SK-N-SH (cell line): ENCODE measurements at regions not wholly inside any gene's neighbourhood (a gene's known extent, or its start where the extent isn't known, plus 50 kb on each side); places are given as distances from the start of the nearest gene placed in this dataset.

Experiments
- CTCF ChIA-PET: fragments of 300-600, 350-600 bp; formaldehyde crosslinking; extraction: SDS; loops from one replicate; lab custom pipeline; 2021; lab: Yijun Ruan, JAX
- POLR2A ChIA-PET: fragments of 350-600 bp; sonication (Branson Sonifier 250); formaldehyde crosslinking; extraction: SDS; loops from one replicate; lab custom pipeline; 2020; ENCODE audit warnings: antibody characterized with exemption, inconsistent platforms; lab: Yijun Ruan, JAX
- DNase-seq: peaks from one replicate; pipeline ENCODE4 v3.0.0; 2012
- H2AFZ ChIP-seq: fragments of 200-600 bp; sonication (generic); 2 replicates; pipeline ENCODE4 v1.8.1; 2016; ENCODE audit warnings: antibody characterized with exemption, mild to moderate bottlenecking, low read depth
- H3F3A ChIP-seq: fragments of 200-600 bp; sonication (generic); replicated peaks from 2 replicates; pipeline ENCODE3; 2016; ENCODE audit warnings: antibody characterized with exemption, mild to moderate bottlenecking; ENCODE audit not compliant: insufficient read depth
- H3K27ac ChIP-seq, 2 experiments: fragments of 200-500 bp in 1 of 2; fragments of 200-600 bp in 1 of 2; sonication (Bioruptor generic) in 1 of 2; sonication (generic), shearing (Covaris generic) in 1 of 2; 2 replicates each; pipeline versions ENCODE4 v1.5.1 to v1.6.1; 2014 to 2016; ENCODE audit warnings: low read depth in 2 of 2, inconsistent platforms in 1 of 2, low read length in 1 of 2, mild to moderate bottlenecking in 1 of 2, mixed read lengths in 1 of 2
- H3K27me3 ChIP-seq: fragments of 200-600 bp; sonication (generic), shearing (Covaris generic); 2 replicates; pipeline ENCODE4 v1.6.1; 2016; ENCODE audit warnings: mixed run types; ENCODE audit not compliant: insufficient read depth
- H3K36me3 ChIP-seq, 2 experiments: fragments of 200-500 bp in 1 of 2; fragments of 200-600 bp in 1 of 2; sonication (Bioruptor generic) in 1 of 2; sonication (generic) in 1 of 2; replicated peaks in 1 of 2; 2 replicates each; pipeline versions ENCODE3 to v1.5.1; 2014 to 2016; ENCODE audit warnings: low read length in 1 of 2, mild to moderate bottlenecking in 1 of 2; ENCODE audit not compliant: insufficient read depth in 2 of 2, control insufficient read depth in 1 of 2
- H3K4me1 ChIP-seq, 2 experiments: fragments of 200-500 bp in 1 of 2; fragments of 200-600 bp in 1 of 2; sonication (Bioruptor generic) in 1 of 2; sonication (generic), shearing (Covaris generic) in 1 of 2; 2 replicates each; pipeline versions ENCODE4 v1.5.1 to v1.6.1; 2014 to 2016; ENCODE audit warnings: low read depth in 1 of 2, low read length in 1 of 2, mixed run types in 1 of 2; ENCODE audit not compliant: insufficient read depth in 2 of 2, control insufficient read depth in 1 of 2
- H3K4me2 ChIP-seq: fragments of 200-600 bp; sonication (generic), shearing (Covaris generic); 2 replicates; pipeline ENCODE4 v1.6.1; 2017; ENCODE audit warnings: mixed run types
- H3K4me3 ChIP-seq, 2 experiments: fragments of 200-500 bp in 1 of 2; fragments of 200-600 bp in 1 of 2; sonication (Bioruptor generic) in 1 of 2; sonication (generic), shearing (Covaris generic) in 1 of 2; 2 replicates each; pipeline versions ENCODE4 v1.5.1 to v1.8.1; 2014 to 2016; ENCODE audit warnings: low read depth in 2 of 2, inconsistent platforms in 1 of 2, low read length in 1 of 2, mild to moderate bottlenecking in 1 of 2, mixed read lengths in 1 of 2, moderate library complexity in 1 of 2
- H3K79me2 ChIP-seq: fragments of 200-600 bp; sonication (generic); 2 replicates; pipeline ENCODE4 v1.8.1; 2017; ENCODE audit warnings: mild to moderate bottlenecking; ENCODE audit not compliant: insufficient read depth
- H3K9ac ChIP-seq: fragments of 200-600 bp; sonication (generic); 2 replicates; pipeline ENCODE4 v1.6.1; 2017; ENCODE audit warnings: mixed run types
- H3K9me2 ChIP-seq: fragments of 200-600 bp; sonication (generic); 2 replicates; pipeline ENCODE4 v1.6.1; 2017; ENCODE audit warnings: mixed run types
- H3K9me3 ChIP-seq: fragments of 200-600 bp; sonication (generic); 2 replicates; pipeline ENCODE4 v1.6.1; 2017; ENCODE audit warnings: mixed run types, mild to moderate bottlenecking, moderate library complexity
- H4K20me1 ChIP-seq: fragments of 200-600 bp; sonication (generic); 2 replicates; pipeline ENCODE4 v1.6.1; 2017; ENCODE audit warnings: mild to moderate bottlenecking, mixed run types; ENCODE audit not compliant: insufficient read depth
- CHD2 ChIP-seq: fragments of 150-350 bp; IDR thresholded peaks from 2 replicates; pipeline ENCODE4 v1.6.1; 2018; ENCODE audit warnings: low read length; ENCODE audit not compliant: partially characterized antibody
- ELF1 ChIP-seq: IDR thresholded peaks from 2 replicates; pipeline ENCODE4 v1.4.0; 2012
- FOXM1 ChIP-seq: IDR thresholded peaks from 2 replicates; pipeline ENCODE4 v1.4.0; 2012; ENCODE audit warnings: low read depth, mild to moderate bottlenecking
- GABPA ChIP-seq: IDR thresholded peaks from 2 replicates; pipeline ENCODE4 v1.4.0; 2012; ENCODE audit warnings: low read depth, mild to moderate bottlenecking
- JUND ChIP-seq: IDR thresholded peaks from 2 replicates; pipeline ENCODE4 v1.4.0; 2012
- MXI1 ChIP-seq: IDR thresholded peaks from 2 replicates; pipeline ENCODE4 v1.6.1; 2012; ENCODE audit warnings: mild to moderate bottlenecking, low read depth, low read length, improper control_type of control experiment
- NFIC ChIP-seq: IDR thresholded peaks from 2 replicates; pipeline ENCODE4 v1.4.0; 2012; ENCODE audit warnings: borderline replicate concordance
- NRF1 ChIP-seq: IDR thresholded peaks from 2 replicates; pipeline ENCODE4 v1.6.1; 2012; ENCODE audit warnings: low read depth, mild to moderate bottlenecking, low read length
- POLR2AphosphoS5 ChIP-seq: IDR thresholded peaks from 2 replicates; pipeline ENCODE4 v1.6.1; 2012; ENCODE audit warnings: low read depth, low read length
- RCOR1 ChIP-seq: fragments of 150-350 bp; IDR thresholded peaks from 2 replicates; pipeline ENCODE4 v1.6.1; 2017; ENCODE audit warnings: antibody characterized with exemption, low read length
- SIN3A ChIP-seq: IDR thresholded peaks from 2 replicates; pipeline ENCODE4 v1.6.1; 2012; ENCODE audit warnings: low read depth, mild to moderate bottlenecking, low read length, moderate library complexity, borderline replicate concordance
- TEAD4 ChIP-seq: IDR thresholded peaks from 2 replicates; pipeline ENCODE4 v1.4.0; 2012; ENCODE audit warnings: mild to moderate bottlenecking, borderline replicate concordance; ENCODE audit not compliant: insufficient read depth
- USF1 ChIP-seq: IDR thresholded peaks from 2 replicates; pipeline ENCODE4 v1.4.0; 2012; ENCODE audit warnings: low read depth, borderline replicate concordance
- YY1 ChIP-seq: IDR thresholded peaks from 2 replicates; pipeline ENCODE4 v1.4.0; 2012; ENCODE audit warnings: low read depth, mild to moderate bottlenecking
- WGBS: methylation state at CpG from one replicate; pipeline ENCODE4 v1.1.6; 2017; ENCODE audit warnings: low lambda C conversion rate; 5-methylcytosine and 5-hydroxymethylcytosine counted together
- TF ChIP-seq, protein P1 (sequence below): fragments of 200-600 bp; sonication (generic); IDR thresholded peaks from 2 replicates; pipeline ENCODE4 v1.6.1; 2017; ENCODE audit warnings: antibody characterized with exemption, mild to moderate bottlenecking, moderate library complexity
- TF ChIP-seq, protein P2 (sequence below): fragments of 150-350 bp; IDR thresholded peaks from 2 replicates; pipeline ENCODE4 v1.6.1; 2017; ENCODE audit warnings: antibody characterized with exemption, low read length, low read depth, borderline replicate concordance

GRCh38 chr9:108600896-108601295 lies 254.9 kb downstream of the ACTL7B start:
- Histone ChIP-seq H3K27ac (no peak overlapping the region), H3K9me2 (no peaks in the 10 kb centered on the region), H3K4me2 (no peak overlapping the region), H3K27me3 (no peaks in the 10 kb centered on the region; the same call in 1 of the 2 replicates), H3K36me3 (no peaks in the 10 kb centered on the region), H3K9me3 (no peaks in the 10 kb centered on the region), H2AFZ (no peak overlapping the region), H3K4me3 (no peak overlapping the region), H4K20me1 (no peaks in the 10 kb centered on the region), H3K4me1 (no peaks in the 10 kb centered on the region), H3K79me2 (no peaks in the 10 kb centered on the region), H3K9ac (no peak overlapping the region), H3F3A (no peaks in the 10 kb centered on the region)
- POLR2A ChIA-PET: no interaction called here
- no peak for DNase-seq
- CTCF ChIA-PET: no interaction called here
- 13% methylated on average over 4 of the region's 4 CpGs for WGBS
- TF ChIP-seq, protein P1, sequence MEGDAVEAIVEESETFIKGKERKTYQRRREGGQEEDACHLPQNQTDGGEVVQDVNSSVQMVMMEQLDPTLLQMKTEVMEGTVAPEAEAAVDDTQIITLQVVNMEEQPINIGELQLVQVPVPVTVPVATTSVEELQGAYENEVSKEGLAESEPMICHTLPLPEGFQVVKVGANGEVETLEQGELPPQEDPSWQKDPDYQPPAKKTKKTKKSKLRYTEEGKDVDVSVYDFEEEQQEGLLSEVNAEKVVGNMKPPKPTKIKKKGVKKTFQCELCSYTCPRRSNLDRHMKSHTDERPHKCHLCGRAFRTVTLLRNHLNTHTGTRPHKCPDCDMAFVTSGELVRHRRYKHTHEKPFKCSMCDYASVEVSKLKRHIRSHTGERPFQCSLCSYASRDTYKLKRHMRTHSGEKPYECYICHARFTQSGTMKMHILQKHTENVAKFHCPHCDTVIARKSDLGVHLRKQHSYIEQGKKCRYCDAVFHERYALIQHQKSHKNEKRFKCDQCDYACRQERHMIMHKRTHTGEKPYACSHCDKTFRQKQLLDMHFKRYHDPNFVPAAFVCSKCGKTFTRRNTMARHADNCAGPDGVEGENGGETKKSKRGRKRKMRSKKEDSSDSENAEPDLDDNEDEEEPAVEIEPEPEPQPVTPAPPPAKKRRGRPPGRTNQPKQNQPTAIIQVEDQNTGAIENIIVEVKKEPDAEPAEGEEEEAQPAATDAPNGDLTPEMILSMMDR: no peak
- TF ChIP-seq ELF1: no peak

GRCh38 chr9:108599571-108599970 lies 256.2 kb downstream of the ACTL7B start:
- ChIA-PET POLR2A (no interaction called here), CTCF (no interaction called here)
- Histone ChIP-seq H2AFZ (no peak overlapping the region), H3K4me1 (no peaks in the 10 kb centered on the region), H3K27ac (no peak overlapping the region), H3K9me2 (no peaks in the 10 kb centered on the region), H3K36me3 (no peaks in the 10 kb centered on the region), H3K4me2 (no peak overlapping the region), H3K9me3 (no peaks in the 10 kb centered on the region), H4K20me1 (no peaks in the 10 kb centered on the region), H3F3A (no peaks in the 10 kb centered on the region), H3K4me3 (no peak overlapping the region), H3K27me3 (no peaks in the 10 kb centered on the region; the same call in 1 of the 2 replicates), H3K9ac (no peak overlapping the region), H3K79me2 (no peaks in the 10 kb centered on the region)
- 2% methylated on average over 1 of the region's 1 CpG for WGBS
- DNase-seq: no peak
- TF ChIP-seq MXI1 (no peak), FOXM1 (no peak), USF1 (no peak), GABPA (no peak), TEAD4 (no peak), CHD2 (no peak), JUND (no peak), ELF1 (no peak), YY1 (no peak), SIN3A (no peak), NRF1 (no peak), POLR2AphosphoS5 (no peak), RCOR1 (no peak), NFIC (no peak)
- TF ChIP-seq, protein P2, sequence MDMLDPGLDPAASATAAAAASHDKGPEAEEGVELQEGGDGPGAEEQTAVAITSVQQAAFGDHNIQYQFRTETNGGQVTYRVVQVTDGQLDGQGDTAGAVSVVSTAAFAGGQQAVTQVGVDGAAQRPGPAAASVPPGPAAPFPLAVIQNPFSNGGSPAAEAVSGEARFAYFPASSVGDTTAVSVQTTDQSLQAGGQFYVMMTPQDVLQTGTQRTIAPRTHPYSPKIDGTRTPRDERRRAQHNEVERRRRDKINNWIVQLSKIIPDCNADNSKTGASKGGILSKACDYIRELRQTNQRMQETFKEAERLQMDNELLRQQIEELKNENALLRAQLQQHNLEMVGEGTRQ: no peak
